NT2/D1 (cell line): ENCODE measurements at regions not wholly inside any gene's neighbourhood (a gene's known extent, or its start where the extent isn't known, plus 50 kb on each side); places are given as distances from the start of the nearest gene placed in this dataset.

Experiments
- YY1 ChIP-seq: IDR thresholded peaks from 2 replicates; pipeline ENCODE4 v1.6.1; 2011; ENCODE audit not compliant: insufficient read length, insufficient read depth
- ZNF274 ChIP-seq: IDR thresholded peaks from 2 replicates; pipeline ENCODE4 v1.6.1; 2011; ENCODE audit warnings: mild to moderate bottlenecking, low read depth, low read length

DNA sequence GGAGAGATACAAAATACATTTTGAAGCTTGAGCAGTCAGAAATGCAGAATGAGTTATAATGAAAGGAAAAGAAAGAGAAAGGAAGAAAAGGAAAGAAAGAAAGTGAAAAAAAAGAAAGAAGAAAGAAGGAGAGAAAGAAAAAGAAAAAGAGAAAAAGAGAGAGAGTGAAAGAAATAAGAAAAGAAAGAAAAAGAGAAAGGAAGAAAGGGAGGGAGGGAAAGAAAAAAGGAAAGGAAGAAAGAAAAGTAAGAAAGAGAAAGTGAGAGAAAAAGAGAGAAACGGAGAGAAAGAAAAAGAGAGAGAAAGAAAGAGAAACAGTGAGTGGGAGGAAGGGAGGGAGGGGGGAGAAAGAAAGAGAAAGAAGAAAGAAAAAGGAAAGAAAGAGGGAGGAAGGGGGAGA, 549.9 kb downstream of the GALC start:
- TF ChIP-seq ZNF274: no peak
- no peak for TF ChIP-seq YY1
